Activated CD8-positive, alpha-beta memory T cell treated with anti-CD3 and anti-CD28 coated beads, Interleukin-2, amount 10 ng/mL, durations not matched to agents 7 days and 5 days (primary cell): ENCODE measurements at regions not wholly inside any gene's neighbourhood (a gene's known extent, or its start where the extent isn't known, plus 50 kb on each side); places are given as distances from the start of the nearest gene placed in this dataset.
"Not testable (repeated sequence)": the region's sequence is repeated elsewhere in the genome, so short reads cannot be mapped to it uniquely, and the experiment has no call there.

Experiments used
- ATAC-seq: fragments of 150-1000 bp; cut with Tn5 transposase; one replicate; pipeline ENCODE4 v1.10.0; 2021; ENCODE audit warnings: moderate library complexity
- CTCF ChIA-PET: fragments of 350-600 bp; sonication (Branson Sonifier 250); formaldehyde crosslinking; loops from one replicate; lab custom pipeline; 2021; ENCODE audit warnings: antibody characterized with exemption; lab: Charles Lee
- DNase-seq: peaks from one replicate; pipeline ENCODE4 v3.0.0-alpha.2; 2020
- H3K27ac Mint-ChIP-seq: one replicate; pipeline ENCODE4 v1.8.0; 2021; ENCODE audit warnings: mild to moderate bottlenecking, mixed read lengths
- H3K27me3 Mint-ChIP-seq: one replicate; pipeline ENCODE4 v1.8.0; 2021; ENCODE audit warnings: mixed read lengths
- H3K36me3 Mint-ChIP-seq: one replicate; pipeline ENCODE4 v1.8.0; 2021; ENCODE audit warnings: mild to moderate bottlenecking, mixed read lengths
- H3K4me1 Mint-ChIP-seq: one replicate; pipeline ENCODE4 v1.8.0; 2021; ENCODE audit warnings: mixed read lengths
- H3K4me3 Mint-ChIP-seq: one replicate; pipeline ENCODE4 v1.8.0; 2021; ENCODE audit warnings: mild to moderate bottlenecking, moderate library complexity, mixed read lengths
- H3K9me3 Mint-ChIP-seq: one replicate; pipeline ENCODE4 v1.8.0; 2022; ENCODE audit warnings: low read depth, mixed read lengths

DNA sequence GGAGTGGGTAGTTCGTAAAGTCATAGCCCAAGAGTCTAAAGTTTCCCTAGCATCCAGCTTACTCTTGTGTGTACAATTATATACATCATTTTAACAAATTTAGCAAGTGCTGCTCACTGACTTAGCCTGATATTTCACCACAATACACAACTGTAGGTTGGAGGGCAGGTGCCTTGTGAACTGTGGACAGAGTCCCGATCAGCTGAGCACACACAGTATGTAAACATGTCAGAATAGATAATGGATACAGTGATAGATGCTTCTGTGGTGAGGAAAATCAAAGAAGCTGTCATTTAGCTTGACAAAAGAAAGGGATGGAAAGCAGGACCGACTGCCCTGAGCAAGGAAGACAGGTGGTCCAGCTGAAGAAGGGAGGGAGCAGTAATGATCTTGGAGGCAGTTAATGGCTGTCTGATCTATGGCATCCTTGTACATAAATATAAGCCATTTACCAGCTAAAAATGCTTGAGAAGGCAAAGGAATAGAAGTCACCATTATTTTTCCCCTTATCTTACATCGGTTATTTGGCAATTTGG, 372.8 kb upstream of the UBE2E3 start:
- CTCF ChIA-PET, result interaction anchor here (1.2 kb wide), 1 partner anchor 451 kb away, joined by 3 read pairs; no protein-coding TSS in a partner anchor

DNA sequence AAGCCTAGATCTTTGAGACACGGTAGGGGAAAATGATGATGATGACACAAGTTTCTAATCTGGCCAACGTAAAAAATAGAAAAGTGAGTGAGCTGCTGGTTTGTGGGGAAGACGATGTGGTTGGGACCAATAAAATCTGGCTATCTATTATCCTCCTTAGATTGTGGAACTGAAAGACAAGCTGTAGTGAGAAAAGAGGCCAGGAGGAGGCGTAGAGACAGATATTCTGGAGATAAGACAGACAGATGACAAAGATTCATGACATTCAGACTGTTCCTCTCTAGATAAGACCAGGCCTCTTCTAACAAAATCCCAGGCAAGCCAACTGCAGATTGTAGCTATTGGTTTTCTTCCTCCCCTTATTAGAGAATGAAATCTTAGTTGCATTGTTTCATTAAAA, 376.3 kb upstream of the UBE2E3 start:
- Mint-ChIP-seq H3K4me3 (no peak overlapping the region), H3K9me3 (no peaks in the 10 kb centered on the region), H3K27me3 (peaks cover 5% of the 10 kb centered on the region), H3K4me1 (no peaks in the 10 kb centered on the region), H3K36me3 (no peaks in the 10 kb centered on the region), H3K27ac (no peak overlapping the region)
- CTCF ChIA-PET, result interaction anchor here (0.8 kb wide), 1 partner anchor 13 kb away, joined by 3 read pairs; no protein-coding TSS in a partner anchor
- no peak for ATAC-seq
- DNase-seq, result no peak

More for the DNA sequence above, 372.8 kb upstream of the UBE2E3 start:
- ATAC-seq (no peak), DNase-seq (no peak)
- Mint-ChIP-seq H3K9me3 (no peaks in the 10 kb centered on the region), H3K36me3 (no peaks in the 10 kb centered on the region), H3K27ac (no peak overlapping the region), H3K4me1 (no peaks in the 10 kb centered on the region), H3K27me3 (no peaks in the 10 kb centered on the region), H3K4me3 (no peak overlapping the region)

DNA sequence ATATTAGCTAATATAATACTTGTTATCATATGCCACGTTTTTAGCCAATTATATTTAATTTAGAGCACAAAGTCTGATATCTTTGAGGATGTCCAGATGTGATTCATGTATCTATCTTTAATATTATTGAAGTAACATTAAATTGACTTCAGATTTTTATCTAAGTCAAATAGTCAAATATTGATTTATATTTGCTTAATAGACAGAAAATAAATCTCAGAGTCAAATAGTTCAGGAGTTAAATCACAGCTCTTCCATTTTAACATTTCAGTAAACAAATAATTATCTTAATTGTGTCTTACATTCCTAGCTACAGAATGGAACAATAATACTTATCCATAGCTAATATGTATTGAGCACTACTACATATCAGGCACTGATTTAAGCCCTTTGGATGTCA, 379.4 kb upstream of the UBE2E3 start:
- Mint-ChIP-seq H3K4me3 (no peak overlapping the region), H3K27me3 (peaks cover 5% of the 10 kb centered on the region), H3K9me3 (peaks cover 3% of the 10 kb centered on the region), H3K4me1 (no peaks in the 10 kb centered on the region), H3K36me3 (no peaks in the 10 kb centered on the region), H3K27ac (no peak overlapping the region)
- CTCF ChIA-PET, result no interaction called here
- DNase-seq (no peak), ATAC-seq (no peak)

DNA sequence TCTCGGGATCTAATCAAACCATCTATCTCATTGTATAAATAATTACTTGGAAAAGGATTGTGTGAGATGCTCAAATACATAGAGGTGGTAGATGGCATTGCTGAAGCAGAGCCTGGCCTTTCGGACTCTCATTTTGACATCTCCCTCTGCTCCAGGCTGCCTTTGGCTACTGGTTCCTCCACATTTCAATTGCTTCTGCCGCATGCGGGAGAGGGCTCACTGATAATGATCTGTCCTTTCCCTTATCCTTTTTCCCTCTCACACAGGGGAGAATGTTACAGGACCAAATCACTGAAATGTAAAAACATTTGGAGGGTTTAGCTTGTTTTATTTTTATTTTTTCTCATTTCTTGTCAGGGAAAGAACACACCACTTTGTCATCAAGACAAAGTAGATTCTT, 380.6 kb upstream of the UBE2E3 start:
- CTCF ChIA-PET, result no interaction called here
- no peak for DNase-seq
- no peak overlapping the region for H3K27ac Mint-ChIP-seq
- no peaks in the 10 kb centered on the region for H3K36me3 Mint-ChIP-seq
- peaks cover 3% of the 10 kb centered on the region for H3K9me3 Mint-ChIP-seq
- ATAC-seq, result no peak
- H3K4me1 Mint-ChIP-seq, result no peaks in the 10 kb centered on the region
- peaks cover 5% of the 10 kb centered on the region for H3K27me3 Mint-ChIP-seq
- H3K4me3 Mint-ChIP-seq, result no peak overlapping the region

DNA sequence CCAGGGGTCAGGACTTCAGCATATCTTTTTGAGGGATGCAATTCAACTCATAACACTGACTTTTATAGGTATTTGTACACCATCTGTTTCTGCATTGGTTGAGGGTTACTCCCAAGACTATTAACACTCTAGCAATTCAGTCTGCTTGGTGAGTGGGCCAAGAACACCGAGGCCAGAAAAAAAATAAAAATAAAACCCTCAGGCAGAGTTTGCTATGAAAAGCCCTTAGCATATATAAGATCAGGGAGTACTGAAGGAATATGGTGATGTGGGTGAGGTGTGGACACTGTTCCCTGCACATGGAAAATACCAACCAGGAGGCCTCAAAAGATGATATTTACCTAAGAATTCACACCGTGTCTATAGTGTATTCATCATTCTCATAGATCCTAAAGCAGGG, 383.2 kb upstream of the UBE2E3 start:
- no peak overlapping the region for H3K4me3 Mint-ChIP-seq

DNA sequence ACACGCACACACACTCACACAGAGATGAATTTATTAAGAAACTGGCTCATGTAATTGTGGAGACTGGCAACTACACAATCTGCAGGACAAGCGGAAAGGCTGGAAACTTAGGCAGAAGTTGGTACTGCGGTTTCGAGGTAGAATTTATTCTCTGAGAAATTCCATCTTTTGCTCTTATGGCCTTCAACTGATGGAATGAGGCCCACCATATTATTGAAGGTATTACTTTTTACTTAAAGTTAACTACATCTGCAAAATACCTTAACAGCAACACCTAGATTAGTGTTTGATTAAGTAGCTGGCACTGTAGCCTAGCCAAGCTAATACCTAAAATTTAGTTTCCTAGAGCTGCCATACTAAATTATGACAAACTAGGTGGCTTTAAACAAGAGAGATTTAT, 384.0 kb upstream of the UBE2E3 start:
- no peaks in the 10 kb centered on the region for H3K27me3 Mint-ChIP-seq
- no peaks in the 10 kb centered on the region for H3K36me3 Mint-ChIP-seq
- no peak overlapping the region for H3K27ac Mint-ChIP-seq
- CTCF ChIA-PET, result no interaction called here
- H3K4me1 Mint-ChIP-seq, result peaks cover under 1% of the 10 kb centered on the region
- H3K9me3 Mint-ChIP-seq, result peaks cover 3% of the 10 kb centered on the region
- DNase-seq, result no peak
- H3K4me3 Mint-ChIP-seq, result no peak overlapping the region
- no peak for ATAC-seq

More for the DNA sequence above, 383.2 kb upstream of the UBE2E3 start:
- ATAC-seq, result no peak
- peaks cover 3% of the 10 kb centered on the region for H3K9me3 Mint-ChIP-seq
- no peaks in the 10 kb centered on the region for H3K4me1 Mint-ChIP-seq
- no peaks in the 10 kb centered on the region for H3K36me3 Mint-ChIP-seq
- no peak overlapping the region for H3K27ac Mint-ChIP-seq
- no peak for DNase-seq
- H3K27me3 Mint-ChIP-seq, result peaks cover 4% of the 10 kb centered on the region
- CTCF ChIA-PET, result no interaction called here

DNA sequence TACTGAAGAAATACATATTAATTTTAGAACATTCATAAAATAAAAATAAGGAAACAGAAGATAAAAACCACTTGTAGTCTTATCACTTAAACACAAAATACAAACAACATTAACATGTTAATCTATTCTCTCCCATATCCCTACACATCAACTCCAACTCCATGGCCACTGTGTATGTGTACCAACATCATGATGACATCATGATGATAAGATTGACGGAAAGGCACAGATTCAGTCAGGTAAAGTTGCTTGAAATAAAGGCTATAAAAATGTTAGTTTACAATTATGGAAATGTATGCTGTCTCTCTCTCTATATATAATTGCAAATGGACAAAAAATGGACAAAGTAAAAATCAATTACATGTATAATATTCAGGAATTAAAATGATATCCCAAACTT, 388.5 kb upstream of the UBE2E3 start:
- Mint-ChIP-seq H3K4me3 (no peak overlapping the region), H3K9me3 (peaks cover 5% of the 10 kb centered on the region), H3K27me3 (no peaks in the 10 kb centered on the region), H3K4me1 (peaks cover 10% of the 10 kb centered on the region), H3K27ac (no peak overlapping the region), H3K36me3 (peaks cover 3% of the 10 kb centered on the region)
- DNase-seq, result no peak
- no peak for ATAC-seq
- CTCF ChIA-PET, result no interaction called here

DNA sequence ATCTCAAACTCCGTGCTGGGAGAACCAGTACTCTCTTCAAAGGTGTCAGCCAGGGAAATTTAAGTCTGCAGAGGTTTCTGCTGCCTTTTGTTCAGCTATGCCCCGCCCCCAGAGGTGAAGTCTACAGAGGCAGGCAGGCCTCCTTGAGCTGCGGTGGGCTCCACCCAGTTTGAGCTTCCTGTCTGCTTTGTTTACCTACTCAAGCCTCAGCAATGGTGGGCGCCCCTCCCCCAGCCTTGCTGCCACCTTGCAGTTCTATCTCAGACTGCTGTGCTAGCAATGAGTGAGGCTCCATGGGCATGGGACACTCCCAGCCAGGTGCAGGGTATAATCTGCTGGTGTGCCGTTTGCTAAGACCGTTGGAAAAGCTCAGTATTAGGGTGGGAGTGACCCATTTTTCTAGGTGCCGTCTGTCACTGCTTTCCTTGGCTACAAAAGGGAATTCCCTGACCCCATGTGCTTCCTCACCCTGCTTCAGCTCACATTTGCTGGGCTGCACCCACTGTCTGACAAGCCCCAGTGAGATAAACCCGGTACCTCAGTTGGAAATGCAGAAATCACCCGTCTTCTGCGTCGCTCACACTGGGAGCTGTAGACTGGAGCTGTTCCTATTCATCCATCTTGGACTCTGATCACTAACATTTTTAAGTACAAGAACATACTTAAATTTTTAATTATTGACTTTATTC, 389.2 kb upstream of the UBE2E3 start:
- H3K27ac Mint-ChIP-seq, result peak overlapping the region; percentile 65
- H3K4me3 Mint-ChIP-seq, result not testable (repeated sequence)

DNA sequence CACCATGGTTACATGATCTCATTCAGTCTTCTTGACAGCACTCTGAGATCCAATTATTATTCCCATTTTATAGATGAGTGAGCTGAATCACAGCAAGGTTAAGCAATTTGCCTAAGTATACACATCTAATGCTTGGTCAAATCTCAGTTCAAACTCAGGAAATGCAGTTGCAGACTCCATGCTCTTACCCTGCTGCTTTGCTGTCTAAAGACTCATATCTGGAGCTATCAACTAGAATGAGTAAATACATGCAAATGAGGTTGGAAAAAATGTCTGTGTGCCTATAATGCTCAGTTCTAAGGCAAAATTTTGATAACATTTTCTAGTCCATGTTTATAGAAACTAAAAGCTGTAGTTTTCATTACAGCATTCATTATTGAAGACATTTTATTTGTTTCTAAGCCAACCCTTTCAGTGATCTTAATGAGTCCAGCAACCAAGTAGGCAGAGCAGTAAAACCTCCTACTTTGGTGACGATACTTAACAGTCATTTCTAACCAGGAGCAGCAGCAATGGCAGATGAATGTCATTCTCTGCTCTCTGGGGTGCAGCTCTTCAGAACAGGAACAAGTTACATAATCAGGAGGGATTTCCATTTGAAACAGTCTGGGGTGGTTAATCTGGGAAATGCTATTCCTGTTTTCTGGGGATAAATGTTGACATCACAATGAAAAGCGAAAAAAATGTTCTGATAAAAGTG, 396.8 kb upstream of the UBE2E3 start:
- no peak for ATAC-seq
- Mint-ChIP-seq H3K4me1 (no peaks in the 10 kb centered on the region), H3K36me3 (no peaks in the 10 kb centered on the region), H3K9me3 (no peaks in the 10 kb centered on the region), H3K4me3 (no peak overlapping the region), H3K27me3 (no peaks in the 10 kb centered on the region), H3K27ac (no peak overlapping the region)
- CTCF ChIA-PET, result no interaction called here
- no peak for DNase-seq

More for the DNA sequence above, 389.2 kb upstream of the UBE2E3 start:
- H3K4me1 Mint-ChIP-seq, H3K27me3 Mint-ChIP-seq, H3K36me3 Mint-ChIP-seq, ATAC-seq, H3K9me3 Mint-ChIP-seq: not testable (repeated sequence)
- CTCF ChIA-PET, result interaction anchor here (0.7 kb wide), 1 partner anchor 13 kb away, joined by 3 read pairs; no protein-coding TSS in a partner anchor
- DNase-seq, result peak; percentile 73

DNA sequence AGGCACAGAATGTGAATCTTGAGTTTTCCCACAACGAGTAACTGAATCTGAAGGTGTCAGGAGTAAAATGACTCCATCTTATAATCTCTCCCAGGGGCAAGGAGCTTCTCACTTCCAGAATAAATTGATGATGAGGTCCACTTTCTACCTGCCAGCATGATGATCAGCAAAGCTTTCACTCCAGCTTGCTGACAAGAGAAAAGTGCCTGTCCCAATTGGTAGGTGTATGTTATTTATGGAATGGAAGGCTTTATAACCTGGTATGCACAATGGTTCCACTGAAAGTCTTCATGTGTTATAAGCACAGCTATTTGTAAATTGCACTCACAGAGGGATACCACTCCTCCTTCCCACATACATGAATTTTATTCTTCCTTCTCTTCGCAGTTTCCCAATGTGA, 401.0 kb upstream of the UBE2E3 start:
- H3K9me3 Mint-ChIP-seq, result no peaks in the 10 kb centered on the region
- no peaks in the 10 kb centered on the region for H3K27me3 Mint-ChIP-seq
- CTCF ChIA-PET, result no interaction called here
- no peak overlapping the region for H3K27ac Mint-ChIP-seq
- no peaks in the 10 kb centered on the region for H3K4me1 Mint-ChIP-seq
- no peak for DNase-seq
- no peak for ATAC-seq
- H3K36me3 Mint-ChIP-seq, result no peaks in the 10 kb centered on the region
- no peak overlapping the region for H3K4me3 Mint-ChIP-seq

DNA sequence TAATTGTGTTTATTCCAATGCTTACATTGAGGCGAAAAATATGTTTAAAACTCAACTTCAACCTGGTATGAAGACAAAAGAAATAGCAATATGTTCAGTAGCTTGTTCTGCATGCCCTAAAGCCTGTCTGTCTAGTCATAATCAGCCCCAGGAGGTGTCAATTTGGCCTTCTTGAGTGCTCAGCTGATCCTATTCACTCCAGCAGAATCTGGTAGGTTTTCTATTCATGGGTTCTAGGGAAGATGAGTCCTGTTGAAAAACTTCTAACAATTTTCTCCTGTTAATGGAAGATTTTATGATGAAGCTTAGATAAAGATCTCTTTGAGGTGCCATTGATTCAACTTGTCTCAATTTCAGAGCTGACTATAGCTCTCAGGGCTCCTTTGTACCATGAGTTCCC, 402.0 kb upstream of the UBE2E3 start:
- Mint-ChIP-seq H3K27ac (no peak overlapping the region), H3K4me1 (no peaks in the 10 kb centered on the region), H3K36me3 (no peaks in the 10 kb centered on the region), H3K27me3 (no peaks in the 10 kb centered on the region), H3K9me3 (no peaks in the 10 kb centered on the region), H3K4me3 (no peak overlapping the region)
- CTCF ChIA-PET, result no interaction called here
- DNase-seq (no peak), ATAC-seq (no peak)

DNA sequence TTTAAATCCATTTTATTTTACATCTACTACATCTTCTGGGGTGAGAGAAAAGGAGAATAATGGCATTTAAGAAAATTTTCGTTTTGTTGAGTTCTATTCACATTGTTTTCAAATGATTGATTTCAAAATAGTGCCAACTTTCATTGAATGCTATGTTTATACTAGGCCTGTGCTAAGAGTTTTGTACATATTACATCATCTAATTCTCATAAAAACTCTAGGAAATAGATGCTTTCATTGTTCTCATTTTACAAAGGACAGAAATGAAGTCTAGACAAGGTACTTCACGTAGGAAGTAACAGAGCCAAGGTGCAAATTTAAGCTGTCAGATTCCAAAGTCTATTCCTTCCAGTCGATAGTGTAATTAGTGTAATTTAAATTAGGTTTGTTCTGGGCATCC, 402.8 kb upstream of the UBE2E3 start:
- no peak for ATAC-seq
- Mint-ChIP-seq H3K4me1 (no peaks in the 10 kb centered on the region), H3K27me3 (no peaks in the 10 kb centered on the region), H3K27ac (no peak overlapping the region), H3K9me3 (no peaks in the 10 kb centered on the region), H3K4me3 (no peak overlapping the region), H3K36me3 (no peaks in the 10 kb centered on the region)
- DNase-seq, result no peak
- CTCF ChIA-PET, result no interaction called here

DNA sequence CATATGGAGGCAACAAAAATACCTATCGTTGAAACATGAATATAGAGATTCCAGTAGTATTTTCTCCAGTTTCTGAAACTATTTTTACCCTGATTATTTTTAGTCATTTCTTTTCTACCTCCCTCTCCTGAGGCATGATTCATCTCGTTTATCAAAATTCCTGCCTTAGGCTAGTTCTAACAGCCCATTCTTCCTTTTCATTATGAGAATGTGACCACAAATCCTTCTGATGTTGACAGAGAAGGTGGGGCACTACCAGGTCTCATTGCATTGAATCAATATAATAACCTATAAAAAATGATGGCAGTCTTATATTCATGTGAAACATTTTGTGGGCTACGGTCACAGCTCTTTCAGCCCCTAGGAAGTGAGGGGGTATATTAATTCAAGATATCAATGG, 406.5 kb upstream of the UBE2E3 start:
- CTCF ChIA-PET, result no interaction called here

DNA sequence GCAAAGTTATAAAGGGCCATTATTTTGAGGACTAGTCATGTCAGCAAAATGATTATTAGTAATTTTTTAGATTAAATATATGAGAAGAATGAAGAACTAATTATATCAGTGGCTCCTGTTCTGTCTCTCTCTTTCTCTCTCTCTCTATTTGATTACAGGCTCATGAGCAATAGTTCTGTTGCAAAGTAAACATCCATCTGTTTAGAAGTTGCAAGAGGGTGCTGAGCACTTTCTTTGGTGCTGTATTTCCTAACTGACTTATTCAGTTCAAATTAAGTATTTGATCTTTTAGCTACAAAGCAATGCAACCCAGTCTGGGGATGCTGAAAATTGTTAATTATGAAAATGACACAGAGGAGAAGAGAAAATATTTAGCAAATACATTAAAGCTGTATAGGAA, 408.1 kb upstream of the UBE2E3 start:
- H3K4me1 Mint-ChIP-seq, result no peaks in the 10 kb centered on the region
- peaks cover 4% of the 10 kb centered on the region for H3K27me3 Mint-ChIP-seq
- H3K36me3 Mint-ChIP-seq, result no peaks in the 10 kb centered on the region
- H3K4me3 Mint-ChIP-seq, result no peak overlapping the region
- H3K27ac Mint-ChIP-seq, result no peak overlapping the region
- no peaks in the 10 kb centered on the region for H3K9me3 Mint-ChIP-seq
- DNase-seq (no peak), ATAC-seq (no peak)
- CTCF ChIA-PET, result no interaction called here

More for the DNA sequence above, 406.5 kb upstream of the UBE2E3 start:
- peaks cover 4% of the 10 kb centered on the region for H3K27me3 Mint-ChIP-seq
- no peak overlapping the region for H3K4me3 Mint-ChIP-seq
- ATAC-seq, result no peak
- no peaks in the 10 kb centered on the region for H3K36me3 Mint-ChIP-seq
- no peaks in the 10 kb centered on the region for H3K9me3 Mint-ChIP-seq
- H3K4me1 Mint-ChIP-seq, result no peaks in the 10 kb centered on the region
- no peak overlapping the region for H3K27ac Mint-ChIP-seq
- DNase-seq, result no peak
